ENCODE measurements at regions not wholly inside any gene's neighbourhood (a gene's known extent, or its start where the extent isn't known, plus 50 kb on each side); places are given as distances from the start of the nearest gene placed in this dataset.
"Not testable (repeated sequence)": the region's sequence is repeated elsewhere in the genome, so short reads cannot be mapped to it uniquely, and the experiment has no call there.

DNA sequence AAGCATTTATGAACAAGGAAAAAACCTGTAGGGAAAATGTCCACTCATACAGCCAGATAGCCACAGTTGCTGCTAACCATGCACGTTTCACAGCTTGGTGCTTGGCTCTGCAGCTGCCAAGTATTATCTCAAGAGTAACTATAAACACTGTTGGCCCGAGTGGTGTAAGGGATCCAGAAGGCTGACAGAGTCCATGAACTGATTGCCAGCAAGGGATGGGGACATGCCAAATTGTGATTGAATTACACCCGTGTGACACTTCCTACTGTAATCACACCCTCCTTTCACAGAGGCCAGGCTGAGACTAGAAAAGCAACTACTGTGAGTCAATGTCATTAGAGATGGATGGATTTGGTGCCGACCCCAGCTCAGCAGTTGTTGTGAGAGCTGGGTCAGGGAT, 223.9 kb upstream of the ANKRD50 start:
- peak; percentile 74 for DNase-seq

- DNase-seq: no peak
These were observed 222.4 kb upstream of the ANKRD50 start for GRCh38 chr4:124934916-124935315.

DNA sequence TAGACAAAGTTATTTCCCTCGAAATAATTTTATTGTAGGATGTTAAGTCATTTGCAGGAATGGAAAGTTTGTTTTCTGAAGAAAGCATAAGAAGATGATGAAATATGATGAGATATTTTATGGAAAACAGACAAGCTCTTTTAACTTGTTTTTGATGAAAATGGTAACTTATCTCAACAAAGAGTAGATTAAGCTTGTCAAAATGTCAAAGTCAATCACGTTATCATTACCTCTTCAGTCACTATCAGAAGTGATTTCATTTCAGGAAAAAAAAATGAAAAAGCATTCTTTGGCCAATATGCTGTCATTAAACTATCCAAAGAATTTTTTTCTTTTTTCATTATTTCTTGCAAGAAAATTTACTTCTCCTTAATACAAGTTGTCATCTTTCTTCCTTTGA, 221.0 kb upstream of the ANKRD50 start:
- DNase-seq: no peak

- no peak for DNase-seq
These were observed 219.9 kb upstream of the ANKRD50 start for GRCh38 chr4:124932447-124932846.

DNA sequence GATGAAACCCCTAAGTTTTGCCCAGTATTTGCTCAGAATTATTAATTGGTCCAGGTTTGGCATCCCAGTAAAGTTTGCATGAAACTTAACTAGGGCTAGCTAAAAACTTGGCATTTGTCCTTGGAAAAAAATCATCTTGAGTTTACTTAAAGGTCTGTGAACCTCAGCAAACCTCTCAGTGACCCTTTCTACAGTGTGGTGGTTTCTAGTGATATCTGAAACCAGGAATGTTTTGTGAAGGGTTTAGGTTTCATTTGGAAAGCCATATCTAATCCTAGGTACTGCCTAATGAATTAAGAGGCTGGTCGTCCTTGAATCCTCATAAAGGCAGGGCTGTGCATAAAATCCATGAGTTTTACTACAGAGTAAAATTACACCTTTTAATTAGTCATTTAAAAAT, 218.5 kb upstream of the ANKRD50 start:
- no peak for DNase-seq

- not testable (repeated sequence) for DNase-seq
These were observed 210.2 kb upstream of the ANKRD50 start for GRCh38 chr4:124922748-124923147.

DNA sequence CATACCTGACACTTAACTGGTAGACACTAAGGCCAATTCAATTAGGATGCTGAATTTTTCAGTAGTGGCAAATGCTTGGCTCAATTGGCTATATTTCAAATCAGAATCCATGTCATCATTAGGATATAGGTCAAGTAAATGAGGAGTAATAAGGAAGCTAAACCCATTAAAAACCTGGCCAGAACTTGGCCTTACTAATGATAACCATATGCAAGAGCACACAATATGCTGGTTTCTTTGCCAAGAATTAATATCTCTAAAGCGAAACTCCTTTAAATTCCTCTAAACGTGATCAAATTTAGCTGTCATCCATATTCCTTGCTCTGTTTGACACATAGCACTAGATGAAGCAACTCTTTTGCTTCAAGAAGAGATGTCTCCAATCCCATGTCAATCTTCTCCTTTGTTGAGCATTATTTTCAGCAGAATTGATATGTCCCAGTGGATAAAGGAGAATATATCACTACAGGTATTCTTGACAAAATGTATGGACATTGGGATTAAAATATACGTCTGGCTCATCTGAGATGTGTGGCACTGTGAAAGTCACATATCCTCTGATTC, 206.1 kb upstream of the ANKRD50 start:
- DNase-seq: no peak

- DNase-seq: no peak
These were observed 202.5 kb upstream of the ANKRD50 start for GRCh38 chr4:124915073-124915472.

DNA sequence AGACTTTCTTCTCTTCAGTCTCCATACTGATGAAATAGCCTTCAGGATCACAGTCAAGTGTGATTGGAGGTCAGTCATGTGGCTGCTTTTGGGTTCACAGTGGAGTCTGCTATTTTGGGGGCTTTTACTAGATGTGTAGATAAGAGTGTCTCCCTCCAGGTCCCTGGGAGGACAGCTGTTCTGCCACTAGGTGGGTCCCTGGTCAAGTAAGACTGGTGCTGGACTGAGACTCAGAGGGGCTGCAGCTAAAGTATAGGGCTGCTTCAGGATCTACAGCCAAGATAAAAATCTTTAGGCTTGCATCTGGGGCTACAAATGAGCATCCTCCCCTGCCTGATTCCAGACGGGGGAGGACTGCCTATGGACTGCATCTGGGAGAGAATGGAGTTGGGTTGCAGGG, 200.7 kb upstream of the ANKRD50 start:
- DNase-seq: no peak

DNA sequence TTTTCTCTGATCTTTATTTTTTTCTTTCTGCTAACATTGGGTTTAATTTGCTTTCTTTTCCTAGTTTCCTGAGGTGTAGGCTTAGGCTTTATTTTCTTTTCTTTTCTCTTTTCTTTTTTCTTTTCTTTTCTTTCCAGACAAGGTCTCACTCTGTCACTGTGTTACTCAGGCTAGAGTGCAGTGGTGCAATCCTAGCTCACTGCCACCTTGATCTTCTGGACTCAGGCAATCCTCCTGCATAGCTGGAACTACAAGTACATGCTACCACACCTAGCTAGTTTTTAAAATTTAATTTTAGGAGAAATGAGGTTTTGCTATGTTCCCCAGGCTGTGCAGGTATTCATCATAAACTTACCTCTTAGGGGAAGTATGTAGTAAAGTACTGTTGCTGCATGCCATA, 197.8 kb upstream of the ANKRD50 start:
- no peak for DNase-seq

GRCh38 chr4:124907881-124908280, 195.3 kb upstream of the ANKRD50 start:
- DNase-seq: no peak

- no peak for DNase-seq
These were observed 192.9 kb upstream of the ANKRD50 start for GRCh38 chr4:124905441-124905840.

- DNase-seq: no peak
These were observed 192.3 kb upstream of the ANKRD50 start for GRCh38 chr4:124904723-124905388.

DNA sequence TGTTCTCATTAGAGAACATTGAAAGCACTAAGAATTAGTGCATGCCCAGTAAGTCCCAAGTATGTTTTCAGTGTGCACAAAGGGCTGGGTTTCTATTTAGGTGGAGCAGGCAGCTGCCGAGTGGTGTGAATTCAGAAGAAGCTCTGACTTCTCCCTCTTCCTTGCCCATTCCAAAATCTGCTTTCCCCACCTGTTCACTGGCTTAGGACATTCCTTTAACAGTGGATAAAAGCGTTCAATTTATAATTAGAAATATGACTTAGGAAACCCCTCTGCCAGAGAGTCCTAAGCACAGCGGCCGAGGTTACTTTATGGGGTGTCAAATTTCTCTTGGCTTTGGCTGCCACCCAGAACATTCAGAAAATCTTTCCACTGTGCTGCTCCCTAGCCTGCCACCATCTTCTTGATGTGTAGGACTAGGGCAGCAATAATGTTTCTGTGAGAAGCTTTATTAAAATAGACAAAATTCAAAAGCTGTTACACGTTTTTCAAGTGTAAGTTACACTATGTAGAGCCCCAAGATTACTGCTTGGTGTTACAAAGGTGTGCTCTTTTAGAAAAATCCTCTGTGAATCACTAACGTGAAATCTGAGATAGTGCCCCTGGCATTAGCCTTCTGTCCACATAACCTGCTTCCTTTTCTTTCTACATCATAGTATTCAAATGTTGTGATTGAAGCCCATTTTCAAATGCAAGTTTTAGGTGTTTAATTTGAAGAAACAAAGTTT, 191.6 kb upstream of the ANKRD50 start:
- DNase-seq: peak; percentile 81

DNA sequence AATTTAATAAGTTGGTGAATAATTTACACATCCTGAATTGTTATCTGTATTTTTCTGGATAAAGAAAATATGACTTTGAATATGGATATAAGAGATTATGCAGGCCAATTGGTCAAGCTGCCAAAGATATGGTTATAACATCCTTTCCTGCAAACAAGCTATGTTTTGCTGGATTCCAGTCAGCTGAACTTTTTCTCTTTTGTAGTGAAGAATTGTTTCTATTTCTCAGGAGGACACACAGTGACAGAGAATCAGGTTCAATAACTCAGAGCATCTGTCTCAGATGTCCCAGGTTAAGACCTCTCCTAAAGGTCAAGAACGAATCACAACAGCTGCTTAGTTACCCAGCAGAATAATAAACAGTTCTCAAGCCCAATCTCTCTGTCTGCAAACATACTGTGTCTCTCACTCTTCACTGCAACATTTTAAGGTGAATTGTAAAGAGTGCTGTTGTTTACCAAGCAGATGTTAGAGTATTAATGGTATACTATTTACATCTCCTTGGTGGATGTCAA, 189.5 kb upstream of the ANKRD50 start:
- DNase-seq: no peak

DNA sequence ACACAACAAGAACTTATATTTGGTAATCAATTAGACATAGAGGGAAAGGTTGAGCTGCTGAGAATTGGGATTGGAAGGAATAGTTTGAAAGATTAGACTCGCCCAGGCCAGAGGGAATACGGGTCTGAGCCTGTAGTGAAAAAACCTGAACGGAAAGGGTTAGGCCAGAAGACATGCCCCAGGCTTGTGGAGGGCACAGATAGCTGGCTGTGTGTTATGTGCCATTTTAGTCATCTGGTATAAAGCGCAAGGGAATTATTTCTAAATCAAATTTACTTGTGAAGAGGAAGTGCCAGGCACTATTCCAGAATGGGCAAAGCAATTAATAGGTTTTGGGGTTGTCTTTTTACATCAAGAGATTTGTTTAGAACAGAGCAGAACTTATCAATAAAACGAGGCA, 187.5 kb upstream of the ANKRD50 start:
- DNase-seq: no peak

DNA sequence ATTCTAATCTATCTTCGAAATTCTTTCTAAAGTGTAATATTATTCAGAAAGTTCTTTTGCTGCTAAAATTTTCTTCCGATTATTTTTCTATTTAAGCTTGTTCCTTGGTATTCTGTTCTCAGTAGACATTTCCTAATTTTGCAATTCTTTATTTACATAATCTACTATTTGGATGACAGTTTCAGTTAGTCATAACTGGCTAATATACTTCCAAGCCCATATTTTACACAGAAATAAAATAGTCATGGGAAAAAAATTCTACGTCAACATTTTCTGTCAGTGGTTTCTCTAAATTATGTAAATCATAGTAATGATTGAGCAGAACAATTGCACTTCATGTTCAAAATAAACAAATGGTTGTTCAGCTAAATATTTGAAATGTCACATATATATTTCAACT, 178.0 kb upstream of the ANKRD50 start:
- DNase-seq: no peak

- DNase-seq: no peak
These were observed 175.2 kb upstream of the ANKRD50 start for GRCh38 chr4:124887739-124888138.

GRCh38 chr4:124884316-124884715, 171.8 kb upstream of the ANKRD50 start:
- DNase-seq: no peak

DNA sequence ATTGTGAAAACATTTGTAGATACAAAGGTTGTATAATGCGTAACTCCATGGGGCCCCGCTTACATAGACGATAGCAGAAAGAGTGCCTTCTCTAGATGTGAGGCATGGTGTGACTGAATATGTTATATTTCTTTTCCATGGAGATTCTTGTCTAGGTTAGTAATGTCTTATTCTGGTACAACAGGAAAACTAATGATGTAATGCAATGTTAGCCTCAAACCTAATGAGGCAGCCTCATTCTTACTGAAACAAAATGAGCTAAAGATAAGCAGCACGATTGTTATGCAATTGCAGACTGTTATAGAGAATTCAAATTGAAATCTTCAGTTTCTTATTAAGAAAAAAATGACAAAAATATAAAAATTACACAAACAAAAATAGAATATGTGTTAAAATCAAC, 171.1 kb upstream of the ANKRD50 start:
- no peak for DNase-seq

- no peak for DNase-seq
These were observed 166.7 kb upstream of the ANKRD50 start for GRCh38 chr4:124879195-124879594.

DNA sequence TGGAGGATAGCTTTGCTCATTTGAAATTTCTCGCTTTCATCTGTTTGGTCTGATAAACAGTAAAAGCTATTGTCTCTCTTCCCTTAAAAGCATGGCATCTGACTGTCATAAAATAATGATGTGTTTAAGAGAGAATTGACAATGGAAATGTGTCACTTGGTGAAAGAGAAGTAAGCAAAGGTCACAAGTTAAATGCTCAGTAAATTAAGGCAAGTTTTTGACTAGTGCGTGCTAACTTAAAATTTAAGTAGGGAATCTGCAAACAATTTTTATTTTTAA, 161.6 kb upstream of the ANKRD50 start:
- DNase-seq: no peak

GRCh38 chr4:124873361-124874171, 161.0 kb upstream of the ANKRD50 start:
- DNase-seq: no peak

DNA sequence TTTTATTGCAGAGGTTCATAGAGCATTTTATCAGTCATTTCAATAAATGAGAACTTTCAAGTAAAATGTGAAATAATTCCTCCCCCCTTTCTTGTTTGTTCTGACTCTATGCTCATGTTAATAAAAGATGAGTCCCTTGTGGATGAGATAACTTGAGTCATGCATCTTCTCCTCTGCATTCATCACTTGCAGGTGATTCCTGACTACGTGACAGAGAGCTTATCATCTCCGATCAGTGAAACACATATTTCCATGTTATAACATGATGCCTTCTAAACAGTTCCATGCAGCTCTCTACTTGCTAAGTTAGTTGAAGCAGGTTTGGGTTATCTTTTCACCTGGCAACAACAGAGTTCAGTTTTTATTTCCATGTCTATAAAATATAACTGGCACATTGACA, 160.1 kb upstream of the ANKRD50 start:
- no peak for DNase-seq

Measured in right forelimb (tissue), 1 donor.